HG02610 (cell line): ENCODE measurements at regions not wholly inside any gene's neighbourhood (a gene's known extent, or its start where the extent isn't known, plus 50 kb on each side); places are given as distances from the start of the nearest gene placed in this dataset.

Source experiments
- ATAC-seq: cut with Tn5 transposase; IDR thresholded peaks from one replicate; pipeline ENCODE4 v1.9.1; 2021; ENCODE audit warnings: mild to moderate bottlenecking, moderate library complexity; ENCODE audit not compliant: unreplicated experiment

- no peak for ATAC-seq
Observed at GRCh38 chr16:85395913-85396878, 216.9 kb upstream of the GSE1 start.

- ATAC-seq: no peak
Observed at GRCh38 chr16:85396879-85397871, 215.9 kb upstream of the GSE1 start.

GRCh38 chr16:85398050-85398451 lies 215.1 kb upstream of the GSE1 start:
- ATAC-seq: no peak

- no peak for ATAC-seq
Observed at GRCh38 chr16:85398688-85399582, 214.2 kb upstream of the GSE1 start.

GRCh38 chr16:85399583-85400284 lies 213.4 kb upstream of the GSE1 start:
- ATAC-seq: no peak

GRCh38 chr16:85400305-85401205 lies 212.6 kb upstream of the GSE1 start:
- ATAC-seq: no peak

GRCh38 chr16:85401370-85401916 lies 211.7 kb upstream of the GSE1 start:
- ATAC-seq: no peak

- no peak for ATAC-seq
Observed at GRCh38 chr16:85401917-85402766, 211.0 kb upstream of the GSE1 start.

- no peak for ATAC-seq
Observed at GRCh38 chr16:85402910-85403692, 210.0 kb upstream of the GSE1 start.

- ATAC-seq: no peak
Observed at GRCh38 chr16:85403693-85404092, 209.4 kb upstream of the GSE1 start.

- no peak for ATAC-seq
Observed at GRCh38 chr16:85412911-85413520, 200.1 kb upstream of the GSE1 start.

- ATAC-seq: no peak
Observed at GRCh38 chr16:85413691-85414663, 199.1 kb upstream of the GSE1 start.

- ATAC-seq: no peak
Observed at GRCh38 chr16:85415196-85416090, 197.7 kb upstream of the GSE1 start.
